ENCODE measurements at regions not wholly inside any gene's neighbourhood (a gene's known extent, or its start where the extent isn't known, plus 50 kb on each side); places are given as distances from the start of the nearest gene placed in this dataset.

DNA sequence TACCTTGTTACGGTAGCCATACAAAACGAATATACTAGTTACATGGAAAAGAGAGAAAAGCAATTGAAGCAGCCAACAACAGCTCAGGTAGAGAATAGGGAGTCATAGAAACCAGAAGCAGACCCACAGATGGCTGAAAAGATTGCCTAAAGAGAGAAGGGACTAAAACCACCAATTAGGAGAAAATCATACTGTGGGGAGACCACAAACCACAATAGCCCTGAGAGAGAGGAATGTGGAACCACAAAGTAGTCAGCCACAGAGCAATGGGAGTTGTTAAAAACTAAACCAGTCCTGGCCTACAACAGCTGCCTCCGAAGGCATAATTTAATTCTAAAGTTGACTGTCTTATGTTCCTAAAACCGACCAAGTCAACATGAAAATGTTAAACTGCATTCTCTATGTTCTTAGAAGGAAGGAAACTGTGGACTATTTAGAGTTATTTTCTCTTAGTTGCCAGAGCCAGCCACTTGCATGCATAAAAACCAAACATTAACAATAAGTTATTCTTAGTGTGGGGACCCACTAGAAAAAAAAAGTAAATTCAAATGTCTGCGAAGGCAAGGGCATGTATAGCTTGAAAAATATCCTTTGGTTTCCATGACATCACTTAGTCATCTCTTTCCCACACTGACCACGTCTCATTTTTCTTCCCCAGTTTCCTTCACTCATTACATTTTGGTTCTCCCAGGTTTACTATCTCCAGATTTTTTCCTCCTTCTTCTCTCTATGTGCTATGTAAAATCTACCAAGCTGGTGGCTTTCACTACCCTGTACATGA lies 398.1 kb downstream of the NOVA1 start:
- no peak for DNase-seq

DNA sequence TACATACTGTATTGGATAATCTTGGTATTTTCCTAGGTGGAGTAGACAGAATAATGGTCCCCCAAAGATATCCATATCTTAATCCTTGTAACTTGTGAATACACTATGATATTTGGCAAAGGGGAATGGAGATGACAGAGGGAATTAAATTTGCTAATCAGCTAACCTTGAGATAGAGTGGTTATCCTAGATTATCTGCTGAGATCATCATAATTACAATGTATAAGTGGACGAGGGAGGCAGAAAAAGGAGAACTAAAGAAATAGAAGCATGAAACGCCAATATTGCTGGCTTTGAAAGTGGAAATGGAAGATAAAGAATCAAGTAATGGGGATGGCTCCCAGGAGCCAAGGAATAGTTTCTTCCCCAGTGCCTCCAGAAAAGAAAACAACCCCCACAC lies 398.7 kb downstream of the NOVA1 start:
- DNase-seq: no peak

DNA sequence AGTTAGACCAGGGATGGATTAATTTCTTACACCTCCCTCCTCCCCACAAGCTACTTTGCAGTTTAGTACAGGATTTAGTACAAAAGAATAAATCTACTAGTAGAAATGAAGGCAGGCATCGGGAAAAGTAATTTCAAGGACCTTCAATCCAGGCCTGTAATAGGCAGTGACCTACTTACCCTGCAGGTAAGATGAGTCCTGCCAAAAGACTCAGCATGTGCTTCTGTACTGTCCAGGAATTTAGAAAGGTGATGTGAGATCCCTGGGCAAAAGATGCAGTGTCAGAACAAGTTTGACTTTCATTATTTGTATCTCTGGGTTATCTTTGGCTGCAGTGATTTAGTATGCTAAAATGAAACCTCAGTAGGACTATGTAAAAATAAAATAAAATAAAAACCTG lies 403.0 kb downstream of the NOVA1 start:
- DNase-seq: no peak

DNA sequence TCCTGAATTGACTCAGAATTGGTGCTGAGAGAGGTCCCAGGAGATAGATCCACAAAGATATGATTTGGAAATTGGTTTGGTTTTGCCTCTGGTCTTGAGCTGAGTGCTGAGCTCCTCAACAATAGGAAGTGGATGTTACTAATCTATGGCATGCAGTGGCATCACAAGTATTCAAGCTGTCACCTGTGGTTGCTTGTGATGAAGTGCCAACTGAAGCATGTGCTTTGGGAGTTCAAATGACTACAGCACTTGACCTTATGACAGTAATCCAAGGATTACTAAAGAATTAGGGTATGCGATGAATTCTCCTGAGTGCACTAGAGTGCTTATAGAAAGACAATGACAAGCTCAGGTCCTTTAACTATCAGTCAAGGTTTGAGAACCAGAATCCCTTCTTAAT lies 406.2 kb downstream of the NOVA1 start:
- DNase-seq: peak; percentile 7

DNA sequence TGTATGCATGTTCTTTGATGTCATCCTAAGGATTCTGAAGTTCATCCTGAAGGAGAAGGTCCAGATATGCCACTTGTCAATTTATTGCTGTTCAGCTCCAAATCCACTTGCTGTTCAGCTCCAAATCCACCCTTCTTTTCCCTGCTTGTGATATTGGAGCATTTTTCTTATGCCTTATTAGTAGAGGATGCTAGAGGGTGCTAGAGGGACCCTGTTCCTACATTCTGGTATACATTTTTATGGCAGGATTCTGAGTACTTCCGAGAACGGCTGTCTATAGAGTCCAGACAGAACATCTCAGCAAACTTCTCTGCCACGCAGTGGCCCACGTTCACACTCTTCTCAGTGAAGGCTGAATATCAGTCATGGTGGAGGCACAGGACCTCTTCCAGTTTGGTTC lies 406.7 kb downstream of the NOVA1 start:
- DNase-seq: no peak

DNA sequence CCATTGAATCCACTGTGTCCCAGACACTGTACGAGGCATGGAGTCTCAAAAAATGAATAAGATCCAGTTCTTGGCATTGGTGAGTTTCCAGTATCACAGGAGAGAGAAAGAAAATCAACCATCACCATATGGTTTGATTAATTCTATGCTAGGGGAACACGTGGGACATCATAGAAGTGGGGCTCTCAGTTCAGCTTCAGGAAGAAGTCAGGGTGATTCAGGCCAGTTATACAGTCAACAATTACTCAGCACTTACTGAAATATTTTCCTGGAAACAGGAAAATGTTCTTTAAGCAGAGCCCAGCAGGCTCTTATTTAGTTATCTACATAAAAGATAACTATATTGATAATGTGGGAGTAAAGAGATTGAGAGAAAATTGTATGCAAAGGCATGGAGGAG lies 407.2 kb downstream of the NOVA1 start:
- DNase-seq: no peak

DNA sequence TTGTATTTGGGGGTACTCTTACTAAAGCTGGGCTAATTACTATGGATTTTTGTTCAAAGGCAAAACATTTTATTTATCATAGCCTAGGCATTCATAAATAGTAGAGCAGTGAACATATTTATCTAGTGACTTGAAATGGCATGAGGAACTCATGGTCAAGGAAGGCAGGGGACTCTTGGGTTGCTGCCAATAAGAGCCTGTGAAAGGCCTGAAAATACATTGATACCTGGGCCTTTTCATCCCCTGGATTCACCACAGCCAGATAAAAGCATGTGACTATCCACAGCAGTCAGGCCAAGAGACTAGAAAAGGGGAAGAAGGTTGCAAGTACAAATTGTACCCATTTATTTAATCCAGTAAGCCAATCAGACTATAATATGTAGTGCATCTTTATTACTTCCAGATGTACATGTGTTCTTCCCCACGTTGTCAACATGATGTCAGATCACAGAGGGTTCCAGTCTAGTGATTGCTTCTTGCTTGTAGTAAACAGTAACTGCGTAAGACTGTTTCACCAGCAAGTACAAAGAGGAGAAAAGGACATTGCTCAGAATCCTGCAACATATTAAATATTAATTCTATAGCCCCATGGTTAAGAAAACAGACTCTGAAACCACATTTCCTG lies 409.7 kb downstream of the NOVA1 start:
- DNase-seq: no peak

DNA sequence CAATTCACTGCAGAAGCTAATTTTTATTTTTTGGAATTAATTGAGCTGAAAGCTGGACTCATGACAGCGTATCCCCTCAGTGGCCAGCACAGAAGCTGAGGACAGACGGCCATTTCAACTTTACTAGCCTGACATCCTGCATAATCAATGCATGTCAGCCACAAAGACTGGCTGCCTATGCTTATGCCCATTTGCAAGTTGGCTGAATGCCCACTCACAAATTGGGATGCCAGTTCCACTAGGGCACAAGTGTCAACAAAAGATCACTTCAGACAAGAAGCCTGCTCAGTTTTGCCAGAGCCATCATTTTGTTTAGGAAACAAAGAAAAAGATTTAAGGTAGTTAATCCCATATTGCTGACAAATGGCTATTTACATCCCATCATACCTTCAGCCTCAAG lies 417.6 kb downstream of the NOVA1 start:
- DNase-seq: no peak

DNA sequence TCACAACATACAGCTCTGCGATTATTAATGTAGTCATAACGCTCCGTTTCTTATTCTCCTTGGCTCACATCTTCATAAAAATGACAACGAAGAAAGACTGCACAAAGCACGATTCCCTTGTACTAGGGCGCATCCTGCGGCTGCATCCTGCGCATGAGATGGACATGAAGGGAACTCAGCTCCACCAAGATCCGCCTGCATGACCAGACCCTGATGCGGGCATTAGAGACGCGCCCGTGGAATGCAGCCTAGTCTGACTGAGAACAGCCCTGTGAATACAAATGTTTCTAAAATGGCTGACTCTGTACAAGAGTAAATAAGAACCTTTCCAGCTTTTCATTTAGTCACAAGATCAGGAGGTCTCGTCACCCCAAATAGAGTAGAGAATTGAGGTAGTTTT lies 422.2 kb downstream of the NOVA1 start:
- no peak for DNase-seq

DNA sequence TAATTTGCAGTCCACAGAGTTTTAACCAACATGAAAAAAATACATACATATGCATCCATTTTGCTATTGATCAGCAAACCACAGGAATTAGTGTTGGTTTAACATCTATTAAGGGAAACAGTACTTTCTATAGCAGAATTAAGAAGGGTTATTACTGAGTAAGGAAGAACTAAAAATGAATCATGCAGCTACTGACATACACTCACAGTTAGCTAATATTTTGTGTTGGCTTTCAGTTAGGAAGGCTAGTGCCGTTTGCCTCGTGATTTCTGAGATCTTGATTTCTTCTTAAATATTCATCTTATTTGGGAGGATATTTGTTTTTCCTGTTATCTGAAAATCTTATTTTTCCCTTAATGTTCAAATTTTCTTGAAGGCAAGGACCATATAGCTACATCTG lies 423.4 kb downstream of the NOVA1 start:
- DNase-seq: no peak

DNA sequence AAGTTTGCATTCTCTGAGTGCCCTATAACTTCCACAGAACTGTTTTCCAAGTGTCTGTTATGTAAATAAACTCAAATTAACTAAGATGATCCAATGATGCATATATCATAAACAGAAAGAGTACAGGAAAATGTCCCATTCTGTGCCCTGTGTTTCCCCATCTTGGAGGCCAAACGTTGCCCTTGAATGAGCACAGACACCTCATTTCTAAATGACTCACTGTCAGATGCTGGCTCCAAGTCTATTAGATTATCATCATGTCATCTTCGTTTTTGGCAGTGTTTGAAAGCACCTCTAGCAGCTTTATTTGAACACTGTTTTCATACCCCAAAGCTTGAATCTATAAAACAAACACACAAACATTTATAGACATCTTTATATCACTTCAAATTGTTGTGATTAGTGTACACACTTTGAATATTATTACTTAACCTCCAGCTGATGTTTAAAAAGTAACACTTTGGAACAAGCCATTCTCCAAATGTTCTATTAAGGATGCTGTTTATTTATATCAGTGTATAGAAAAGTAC lies 424.2 kb downstream of the NOVA1 start:
- no peak for DNase-seq

DNA sequence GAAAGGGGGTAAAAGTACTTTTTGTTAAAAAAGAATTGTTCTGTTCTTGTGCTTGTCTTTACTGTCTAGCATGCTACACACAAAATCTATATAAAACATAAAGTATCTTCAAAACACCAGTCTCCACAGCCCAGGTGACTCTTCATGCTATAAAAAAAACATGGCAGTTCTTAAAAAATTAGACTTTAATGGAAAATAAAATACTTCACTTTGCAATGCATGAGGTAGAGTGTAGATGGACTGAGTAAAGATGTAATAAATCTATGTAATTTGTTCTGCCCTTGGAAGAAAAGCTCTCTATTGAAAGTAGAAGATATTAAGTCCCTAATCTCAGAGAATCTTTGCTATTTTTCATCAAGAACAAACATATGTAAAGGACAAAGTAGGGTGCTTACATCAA lies 425.4 kb downstream of the NOVA1 start:
- DNase-seq: no peak

DNA sequence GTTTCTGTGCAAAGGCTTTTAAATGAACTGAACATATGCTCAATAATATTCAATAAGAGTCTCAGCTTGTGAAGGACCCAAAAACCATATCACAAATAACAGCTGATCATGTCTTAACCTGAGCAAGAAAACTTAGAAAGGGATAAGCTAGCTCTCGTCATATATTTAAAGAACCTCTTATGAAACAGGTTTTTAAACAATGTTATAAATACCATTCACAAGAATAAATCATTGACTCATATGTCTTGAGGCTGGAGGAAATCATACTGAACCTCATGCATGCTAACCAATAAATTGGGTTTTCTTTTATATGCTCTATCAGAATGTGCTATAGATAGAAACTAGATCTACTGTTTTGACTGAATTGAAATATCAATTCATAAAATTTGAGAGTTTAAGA lies 426.9 kb downstream of the NOVA1 start:
- DNase-seq: no peak

DNA sequence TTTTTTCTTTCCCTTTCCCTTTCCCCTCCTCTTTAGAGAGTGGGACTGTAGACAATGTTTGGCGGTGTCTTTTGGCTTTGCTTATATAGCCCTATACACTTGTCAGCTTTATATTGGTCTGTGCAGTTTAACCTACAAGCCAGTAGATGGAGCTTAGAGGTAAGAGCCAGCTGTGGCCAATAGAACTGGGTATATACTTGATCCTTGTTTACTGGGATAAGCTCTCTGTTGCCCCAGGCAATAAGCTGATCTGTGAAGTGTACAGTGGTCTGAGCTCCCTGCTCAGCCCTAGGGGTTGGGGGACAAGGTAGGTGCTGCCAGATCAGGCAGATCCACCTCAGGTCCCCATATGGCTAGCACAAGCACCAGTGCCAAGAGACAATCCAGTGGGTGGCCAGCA lies 434.1 kb downstream of the NOVA1 start:
- peak; percentile 73 for DNase-seq

DNA sequence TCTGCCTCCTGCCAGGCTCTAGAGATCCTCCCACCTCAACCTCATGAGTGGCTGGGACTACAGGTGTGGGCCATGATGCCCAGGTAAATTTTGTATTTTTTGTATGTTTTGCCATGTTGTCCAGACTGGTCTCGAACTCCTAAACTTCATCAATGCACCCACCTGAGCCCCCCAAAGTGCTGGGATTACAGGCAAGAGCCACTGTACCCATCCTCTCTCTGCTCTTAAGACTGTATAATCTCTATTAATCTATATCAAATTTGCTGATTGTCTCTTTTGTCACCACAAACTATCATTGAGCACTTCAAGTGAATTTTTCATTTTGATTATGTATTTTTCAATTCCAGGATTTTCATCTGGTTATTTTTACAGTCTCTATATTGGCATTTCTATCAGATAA lies 440.3 kb downstream of the NOVA1 start:
- DNase-seq: no peak

DNA sequence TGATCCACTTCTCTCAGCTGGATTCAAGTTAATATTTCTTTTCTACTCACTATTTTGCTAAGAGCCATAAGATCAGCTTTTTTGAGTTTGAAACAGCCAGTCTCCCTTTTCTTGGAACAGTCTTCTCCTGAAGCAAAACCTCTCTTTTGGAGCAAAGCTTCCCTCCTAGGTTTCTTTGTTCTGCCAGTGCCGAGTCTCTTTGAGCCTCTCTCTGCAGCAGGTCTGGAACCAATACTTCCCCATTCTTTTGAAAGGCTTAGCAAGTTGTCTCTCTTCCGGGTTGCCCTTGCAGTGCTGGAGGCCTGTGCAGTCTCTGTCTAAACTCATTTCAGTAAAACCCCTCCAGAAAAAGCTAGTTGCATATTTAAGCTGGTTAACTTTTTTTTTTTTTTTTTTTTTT lies 454.8 kb downstream of the NOVA1 start:
- no peak for DNase-seq

DNA sequence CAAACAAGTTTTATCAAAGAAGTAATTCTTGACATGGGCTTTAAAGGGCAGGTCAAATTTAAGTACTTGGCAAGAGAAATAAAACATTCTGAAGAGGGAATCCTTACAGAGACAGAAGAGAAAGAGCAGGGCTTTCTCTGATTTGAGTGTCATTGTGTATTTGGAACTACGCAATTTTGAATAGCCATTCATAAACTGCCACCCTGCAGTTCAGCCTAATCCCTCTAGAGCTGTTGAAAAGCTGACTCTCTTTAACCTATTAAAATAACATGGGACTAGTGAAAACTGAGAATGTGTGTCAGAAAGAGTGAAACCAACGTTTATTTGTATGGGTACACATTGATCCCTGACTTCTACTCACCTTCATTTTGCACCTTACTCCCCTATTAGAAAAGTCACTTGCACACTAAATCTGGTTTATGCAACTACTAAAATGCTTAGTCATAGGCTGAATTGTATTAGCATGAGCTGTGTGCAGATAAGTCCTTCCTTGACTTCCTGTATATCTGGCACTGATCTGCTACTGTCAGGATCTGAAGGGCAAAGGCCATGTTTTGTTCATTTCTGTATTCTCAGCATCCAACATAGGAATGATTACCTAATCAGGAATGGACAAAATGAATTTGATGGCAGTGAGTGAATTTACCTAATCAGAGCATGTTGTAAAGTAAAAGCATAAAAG lies 458.9 kb downstream of the NOVA1 start:
- peak; percentile 37 for DNase-seq

DNA sequence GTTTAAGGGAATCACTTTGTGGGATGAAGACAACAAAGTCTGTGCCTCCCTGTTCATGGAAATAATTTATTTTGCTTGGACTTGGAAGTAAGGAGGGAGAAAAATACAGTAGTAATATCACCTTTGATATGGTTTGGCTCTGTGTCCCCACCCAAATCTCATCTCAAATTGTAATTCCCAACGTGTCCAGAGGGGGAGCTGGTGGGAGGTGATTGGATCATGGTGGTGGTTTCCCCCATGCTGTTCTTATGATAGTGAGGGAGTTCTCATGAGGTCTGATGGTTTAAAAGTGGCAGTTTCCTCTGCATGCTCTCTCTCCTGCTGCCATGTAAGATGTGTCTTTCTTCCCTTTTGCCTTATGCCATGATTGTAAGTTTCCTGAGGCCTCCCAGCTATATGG lies 460.7 kb downstream of the NOVA1 start:
- no peak for DNase-seq

DNA sequence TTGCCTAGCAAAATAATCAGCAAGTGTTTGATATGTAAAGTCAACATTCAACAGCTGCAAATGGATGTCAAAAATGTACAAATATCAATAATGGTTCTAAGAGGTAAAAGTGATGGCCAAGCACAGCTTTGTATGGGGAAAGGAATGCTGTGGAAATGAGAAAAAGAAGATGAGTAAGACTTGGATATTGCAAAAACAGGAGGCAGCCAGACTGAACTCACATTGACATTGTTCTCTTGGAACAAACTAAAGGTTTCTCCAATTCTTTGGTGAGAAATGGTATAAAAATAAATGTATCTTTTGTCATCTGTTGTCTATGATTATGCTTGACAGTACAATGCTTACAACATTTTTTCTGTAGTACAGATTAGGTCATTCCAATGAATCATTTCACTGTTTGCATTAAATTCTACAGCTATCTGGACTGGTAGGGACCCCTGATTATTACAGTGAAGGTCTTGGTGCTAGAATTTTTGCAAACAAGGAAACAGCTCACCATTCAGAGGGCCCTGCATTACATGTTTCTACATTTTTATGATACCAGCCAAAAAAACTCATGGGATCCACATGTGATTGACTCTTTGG lies 465.7 kb downstream of the NOVA1 start:
- no peak for DNase-seq

DNA sequence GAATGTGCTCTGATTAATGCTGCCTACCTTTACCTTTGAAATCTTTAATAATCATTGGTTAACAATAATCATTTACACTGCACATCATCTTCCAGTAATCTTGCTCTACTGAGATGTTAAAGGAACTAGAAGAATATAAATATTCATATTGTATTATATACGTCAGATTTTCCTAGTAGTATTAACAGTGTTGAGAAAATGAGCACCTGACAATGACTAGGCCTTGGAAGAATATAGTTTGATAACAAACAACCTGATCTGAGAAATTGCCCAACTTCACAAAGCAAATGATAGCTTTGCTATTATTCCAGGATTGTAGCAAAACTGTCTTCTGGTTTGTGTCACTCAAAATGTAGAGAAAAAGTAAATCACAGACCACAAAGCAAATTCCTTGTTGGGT lies 467.1 kb downstream of the NOVA1 start:
- no peak for DNase-seq

DNA sequence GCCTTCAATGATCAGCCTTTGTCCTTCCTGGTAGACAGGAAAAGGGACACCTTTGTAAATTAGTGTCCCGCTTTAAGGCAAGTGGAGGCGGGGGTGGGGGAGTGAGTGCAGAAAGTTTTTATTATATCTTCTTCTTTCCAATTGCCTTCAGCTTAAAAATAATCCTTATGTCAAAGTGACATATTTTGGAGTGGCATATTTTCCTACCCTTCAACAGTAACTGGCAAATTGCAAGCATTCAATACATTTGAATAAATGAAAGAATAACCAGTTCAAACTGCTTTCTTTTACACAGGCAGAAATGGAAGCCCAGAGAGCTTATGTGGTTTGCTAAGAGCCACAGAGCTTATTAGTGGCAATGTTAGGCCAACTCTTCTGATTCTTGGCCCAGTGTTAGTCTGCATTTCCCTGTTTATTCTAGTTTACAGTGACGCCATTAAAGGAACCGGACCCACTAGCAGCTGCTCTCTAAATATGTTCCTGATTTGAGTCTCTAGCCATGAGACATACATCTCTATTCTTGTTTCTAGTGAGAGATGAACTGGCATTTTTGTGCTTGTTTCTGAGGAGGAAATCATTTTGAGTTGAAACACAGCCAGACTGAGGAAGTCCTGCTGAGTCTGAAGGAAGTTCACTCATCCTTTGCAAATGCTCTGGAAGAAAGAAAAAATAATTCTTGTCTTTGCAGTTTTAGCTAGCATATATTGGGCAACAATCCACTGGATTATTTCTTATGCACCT lies 468.7 kb downstream of the NOVA1 start:
- no peak for DNase-seq

DNA sequence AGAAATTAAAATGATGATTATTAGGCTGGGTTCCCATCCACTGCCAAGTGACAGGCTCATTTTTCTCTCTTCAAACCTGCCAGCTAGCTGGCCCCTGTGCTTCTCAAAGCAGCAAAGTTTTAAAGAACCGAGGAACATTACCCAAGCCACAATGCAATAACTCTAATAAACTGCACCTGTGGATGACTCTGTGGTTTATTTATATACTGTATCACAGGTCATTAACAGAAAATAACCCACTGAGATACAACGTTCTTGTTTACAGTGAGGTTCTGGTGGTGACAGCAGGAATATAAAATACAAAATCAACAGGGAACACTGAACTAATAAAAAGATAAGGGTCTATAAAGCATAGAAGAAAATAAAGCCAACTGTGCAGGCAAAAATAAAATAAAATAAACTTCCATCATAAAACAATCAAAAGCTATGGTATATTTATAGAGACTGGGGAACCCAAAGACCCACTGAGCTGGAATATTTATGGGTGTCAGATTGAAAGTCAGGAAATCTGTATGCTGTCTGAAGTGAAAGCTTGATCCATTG lies 472.9 kb downstream of the NOVA1 start:
- DNase-seq: peak; percentile 7

DNA sequence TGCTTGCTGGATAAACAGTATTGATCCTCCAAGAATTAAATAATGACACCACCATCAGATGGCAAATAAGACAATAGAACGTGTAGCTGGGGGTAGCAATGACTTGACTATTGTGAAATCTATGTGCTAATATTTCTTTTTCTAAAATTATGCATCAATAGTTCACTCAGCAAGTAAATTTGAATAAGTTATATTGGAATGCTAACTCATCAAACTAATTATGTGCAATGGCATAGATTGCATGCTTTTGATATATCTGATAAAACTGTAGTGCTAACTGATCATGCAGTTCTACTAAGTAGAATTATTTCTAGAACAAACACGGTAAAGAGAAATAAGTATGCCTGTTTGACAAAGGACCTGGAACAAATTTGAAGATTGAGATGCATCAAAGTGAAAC lies 474.4 kb downstream of the NOVA1 start:
- DNase-seq: no peak

All from NCI-H510A treated with DMSO at 0.1 percent for 48 hours (cell line).